PC-9 (cell line): ENCODE measurements at regions not wholly inside any gene's neighbourhood (a gene's known extent, or its start where the extent isn't known, plus 50 kb on each side); places are given as distances from the start of the nearest gene placed in this dataset.

ENCODE experiments used
- BruUV-seq: library from RNA; stranded (reverse); fragments of 400-500 nt; replicated peaks from 2 replicates; lab custom pipeline; 2021; lab: Mats Ljungman, UMichigan
- CTCF ChIA-PET: fragments of 300-600 bp; sonication (Branson Sonifier 250); formaldehyde crosslinking; loops from one replicate; lab custom pipeline; 2022; ENCODE audit warnings: antibody characterized with exemption; lab: Charles Lee
- POLR2A ChIA-PET: fragments of 300-600 bp; sonication (Branson Sonifier 250); formaldehyde crosslinking; loops from one replicate; lab custom pipeline; 2022; ENCODE audit warnings: antibody characterized with exemption; ENCODE audit not compliant: unreplicated experiment; lab: Charles Lee
- DNase-seq, 2 experiments: peaks; one replicate each; pipeline versions ENCODE4 v3.0.0 to v3.0.0-alpha.2; 2015 to 2022; ENCODE audit warnings: mixed read lengths in 1 of 2
- H2AFZ ChIP-seq: fragments of 200-600 bp; sonication (generic); 2 replicates; pipeline ENCODE4 v1.8.1; 2017; ENCODE audit warnings: antibody characterized with exemption
- H3F3A ChIP-seq: fragments of 200-600 bp; sonication (generic); 2 replicates; pipeline ENCODE4 v1.8.1; 2017; ENCODE audit warnings: antibody characterized with exemption, mild to moderate bottlenecking, low read depth; ENCODE audit not compliant: insufficient read depth
- H3K27ac ChIP-seq: fragments of 200-600 bp; sonication (generic); 2 replicates; pipeline ENCODE4 v1.6.1; 2016; ENCODE audit warnings: mixed run types
- H3K27me3 ChIP-seq: fragments of 200-600 bp; sonication (generic); 2 replicates; pipeline ENCODE4 v1.6.1; 2016; ENCODE audit warnings: low read depth, mixed run types; ENCODE audit not compliant: insufficient read depth
- H3K36me3 ChIP-seq: fragments of 200-600 bp; sonication (generic); 2 replicates; pipeline ENCODE4 v1.6.1; 2016; ENCODE audit warnings: low read depth, mixed run types
- H3K4me1 ChIP-seq: fragments of 200-600 bp; sonication (generic); replicated peaks from 2 replicates; pipeline ENCODE4 v1.6.1; 2016; ENCODE audit warnings: mixed run types; ENCODE audit not compliant: insufficient read depth
- H3K4me2 ChIP-seq: fragments of 200-600 bp; sonication (generic); 2 replicates; pipeline ENCODE4 v1.6.1; 2017; ENCODE audit warnings: mixed run types
- H3K4me3 ChIP-seq: fragments of 200-600 bp; sonication (generic); 2 replicates; pipeline ENCODE4 v1.6.1; 2016; ENCODE audit warnings: mixed run types
- H3K79me2 ChIP-seq: fragments of 200-600 bp; sonication (generic); 2 replicates; pipeline ENCODE4 v1.6.1; 2017; ENCODE audit warnings: low read depth, mixed run types
- H3K9me2 ChIP-seq: fragments of 200-600 bp; sonication (generic); 2 replicates; pipeline ENCODE4 v1.8.1; 2017; ENCODE audit warnings: mild to moderate bottlenecking; ENCODE audit not compliant: insufficient read depth
- H3K9me3 ChIP-seq: fragments of 200-600 bp; sonication (generic); 2 replicates; pipeline ENCODE4 v1.8.1; 2016; ENCODE audit warnings: low read depth; ENCODE audit not compliant: insufficient read depth
- H4K20me1 ChIP-seq: fragments of 200-600 bp; sonication (generic); 2 replicates; pipeline ENCODE4 v1.8.1; 2017; ENCODE audit not compliant: insufficient read depth
- EZH2 ChIP-seq: fragments of 200-600 bp; sonication (generic); IDR thresholded peaks from 2 replicates; pipeline ENCODE4 v1.8.0; 2017; ENCODE audit warnings: antibody characterized with exemption, low read depth
- intact Hi-C: fragments of 100-400 bp; cut with micrococcal nuclease; formaldehyde crosslinking; loops from one replicate; pipeline ENCODE4 v1.10.0; 2022; ENCODE audit not compliant: unreplicated experiment
- TF ChIP-seq, protein P1 (sequence below): fragments of 200-600 bp; sonication (generic); conservative IDR thresholded peaks from 2 replicates; pipeline ENCODE4 v1.6.1; 2017; ENCODE audit warnings: mixed run types, antibody characterized with exemption, mild to moderate bottlenecking, moderate library complexity

DNA sequence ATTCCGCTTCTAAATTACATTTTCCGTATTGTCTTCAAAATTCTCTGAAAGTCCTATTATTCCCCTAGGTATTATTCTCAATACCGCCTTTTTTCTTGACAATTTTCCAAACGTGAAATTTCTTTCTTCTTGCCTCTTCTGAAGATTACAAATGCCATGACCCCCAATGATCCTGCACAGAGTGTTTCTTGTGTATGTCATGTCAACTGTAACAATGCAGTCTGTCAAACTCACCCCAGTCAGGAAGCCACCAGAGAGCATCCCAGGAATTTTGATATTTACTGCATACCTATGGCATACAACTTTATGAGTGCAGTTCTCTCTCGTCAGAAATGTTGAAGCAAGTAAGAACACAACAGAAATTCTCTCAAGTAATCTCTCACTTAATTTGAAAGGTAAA lies 847.3 kb upstream of the CDH8 start:
- intact Hi-C loops: no loop called here
- Histone ChIP-seq H4K20me1 (no peaks in the 10 kb centered on the region), H3K27me3 (no peaks in the 10 kb centered on the region), H3K27ac (no peak overlapping the region), H3K4me3 (no peak overlapping the region), H3K36me3 (no peaks in the 10 kb centered on the region), H3K4me2 (no peak overlapping the region), H3K4me1 (no peaks in the 10 kb centered on the region), H3K9me3 (no peaks in the 10 kb centered on the region), H3K9me2 (no peaks in the 10 kb centered on the region), H3K79me2 (no peaks in the 10 kb centered on the region), H2AFZ (no peak overlapping the region), H3F3A (no peaks in the 10 kb centered on the region)
- no TSS peak for BruUV-seq
- no peak for TF ChIP-seq EZH2
- TF ChIP-seq, protein P1, sequence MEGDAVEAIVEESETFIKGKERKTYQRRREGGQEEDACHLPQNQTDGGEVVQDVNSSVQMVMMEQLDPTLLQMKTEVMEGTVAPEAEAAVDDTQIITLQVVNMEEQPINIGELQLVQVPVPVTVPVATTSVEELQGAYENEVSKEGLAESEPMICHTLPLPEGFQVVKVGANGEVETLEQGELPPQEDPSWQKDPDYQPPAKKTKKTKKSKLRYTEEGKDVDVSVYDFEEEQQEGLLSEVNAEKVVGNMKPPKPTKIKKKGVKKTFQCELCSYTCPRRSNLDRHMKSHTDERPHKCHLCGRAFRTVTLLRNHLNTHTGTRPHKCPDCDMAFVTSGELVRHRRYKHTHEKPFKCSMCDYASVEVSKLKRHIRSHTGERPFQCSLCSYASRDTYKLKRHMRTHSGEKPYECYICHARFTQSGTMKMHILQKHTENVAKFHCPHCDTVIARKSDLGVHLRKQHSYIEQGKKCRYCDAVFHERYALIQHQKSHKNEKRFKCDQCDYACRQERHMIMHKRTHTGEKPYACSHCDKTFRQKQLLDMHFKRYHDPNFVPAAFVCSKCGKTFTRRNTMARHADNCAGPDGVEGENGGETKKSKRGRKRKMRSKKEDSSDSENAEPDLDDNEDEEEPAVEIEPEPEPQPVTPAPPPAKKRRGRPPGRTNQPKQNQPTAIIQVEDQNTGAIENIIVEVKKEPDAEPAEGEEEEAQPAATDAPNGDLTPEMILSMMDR: no peak
- CTCF ChIA-PET: no interaction called here
- POLR2A ChIA-PET: no interaction called here
- no peak for DNase-seq

DNA sequence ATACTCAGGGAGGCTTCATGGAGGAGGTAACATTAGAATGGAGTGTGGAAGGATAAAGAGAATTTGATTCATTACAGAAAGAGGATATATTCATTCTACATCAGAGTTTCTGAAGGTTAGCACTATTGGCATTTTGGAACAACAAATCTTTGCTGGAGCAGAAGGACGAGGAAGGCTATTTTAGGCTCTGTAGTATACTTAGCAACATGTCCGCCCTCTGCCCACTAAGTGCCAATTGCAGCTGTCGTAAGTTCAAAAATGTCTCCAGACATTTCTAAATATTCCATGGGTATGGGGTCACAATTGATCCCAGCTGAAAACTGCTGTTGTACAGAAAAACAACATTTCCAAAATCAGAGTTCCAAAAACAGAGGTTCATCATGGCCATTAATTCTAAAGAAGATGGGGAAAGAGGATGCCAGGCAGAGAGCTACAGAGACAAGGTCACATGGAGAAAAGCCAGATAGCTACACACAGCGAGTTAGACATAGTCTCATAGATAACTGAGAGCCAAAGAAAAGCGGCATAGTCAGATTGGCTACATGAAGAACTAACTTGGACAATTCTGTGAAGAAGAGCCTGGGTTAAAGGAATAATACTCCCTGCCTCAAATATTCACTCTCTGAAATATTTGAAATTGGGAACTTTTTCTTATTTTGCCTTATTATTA lies 846.4 kb upstream of the CDH8 start:
- no TSS peak for BruUV-seq
- no peaks in the 10 kb centered on the region for H3K36me3 ChIP-seq
- intact Hi-C loops: no loop called here
- H2AFZ ChIP-seq: no peak overlapping the region
- no peak for DNase-seq
- no peaks in the 10 kb centered on the region for H3K79me2 ChIP-seq
- POLR2A ChIA-PET: no interaction called here
- no peak overlapping the region for H3K4me3 ChIP-seq
- CTCF ChIA-PET: no interaction called here
- no peaks in the 10 kb centered on the region for H3K9me3 ChIP-seq
- no peaks in the 10 kb centered on the region for H3F3A ChIP-seq
- H3K27ac ChIP-seq: no peak overlapping the region
- H4K20me1 ChIP-seq: no peaks in the 10 kb centered on the region
- H3K4me2 ChIP-seq: no peak overlapping the region
- no peaks in the 10 kb centered on the region for H3K9me2 ChIP-seq
- H3K27me3 ChIP-seq: no peaks in the 10 kb centered on the region
- TF ChIP-seq, protein P1: no peak
- no peak for TF ChIP-seq EZH2
- H3K4me1 ChIP-seq: no peaks in the 10 kb centered on the region

DNA sequence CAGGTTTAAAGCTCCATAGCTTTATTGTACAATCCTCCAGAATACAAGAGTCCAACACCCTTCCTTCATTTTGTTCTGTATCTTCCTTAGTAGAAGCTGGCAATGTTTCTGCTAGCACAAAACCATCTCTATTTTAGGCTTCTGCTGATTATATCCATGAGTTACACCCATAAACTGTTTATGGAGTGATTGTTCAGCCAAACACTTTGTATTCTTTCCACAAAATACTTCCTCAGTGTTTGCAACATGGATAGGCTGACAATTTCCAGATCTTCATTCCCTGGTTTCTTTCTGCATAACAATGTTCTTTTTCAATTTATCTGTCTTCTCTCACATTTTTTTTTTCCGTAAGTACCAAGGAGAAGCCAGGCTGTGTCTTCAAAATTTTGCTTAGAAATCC lies 839.9 kb upstream of the CDH8 start:
- Histone ChIP-seq H3K4me1 (no peaks in the 10 kb centered on the region), H3F3A (no peaks in the 10 kb centered on the region), H3K79me2 (no peaks in the 10 kb centered on the region), H4K20me1 (no peaks in the 10 kb centered on the region), H3K4me3 (no peak overlapping the region), H3K4me2 (no peak overlapping the region), H3K9me2 (no peaks in the 10 kb centered on the region), H3K27ac (no peak overlapping the region), H3K9me3 (no peaks in the 10 kb centered on the region), H3K36me3 (no peaks in the 10 kb centered on the region), H2AFZ (no peak overlapping the region), H3K27me3 (no peaks in the 10 kb centered on the region)
- ChIA-PET POLR2A (no interaction called here), CTCF (no interaction called here)
- intact Hi-C loops: no loop called here
- no peak for DNase-seq
- no peak for TF ChIP-seq EZH2
- TF ChIP-seq, protein P1: no peak
- BruUV-seq: no TSS peak
